GM21723 (cell line): ENCODE measurements at regions not wholly inside any gene's neighbourhood (a gene's known extent, or its start where the extent isn't known, plus 50 kb on each side); places are given as distances from the start of the nearest gene placed in this dataset.

Experiments
- ATAC-seq: cut with Tn5 transposase; IDR thresholded peaks from one replicate; pipeline ENCODE4 v1.9.1; 2021; ENCODE audit warnings: mild to moderate bottlenecking, moderate library complexity; ENCODE audit not compliant: unreplicated experiment

DNA sequence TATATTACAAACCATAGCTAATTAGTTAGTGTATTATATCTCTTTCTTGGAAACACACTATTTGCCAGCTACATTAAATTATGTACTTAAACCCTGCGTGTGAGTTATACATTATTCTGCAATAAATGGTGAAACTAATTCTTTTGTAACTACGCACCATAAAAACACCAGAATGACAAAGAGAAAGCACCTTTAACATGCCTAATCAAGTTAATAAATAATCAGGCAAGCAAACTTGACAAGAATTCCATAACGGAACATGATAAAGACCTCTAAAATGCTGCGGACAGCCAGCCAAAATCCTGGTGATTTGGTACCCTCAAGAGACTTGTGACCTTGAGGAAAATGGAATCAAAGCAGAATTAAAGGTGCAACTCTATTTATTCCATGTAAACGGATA, 375.3 kb upstream of the KITLG start:
- no peak for ATAC-seq

DNA sequence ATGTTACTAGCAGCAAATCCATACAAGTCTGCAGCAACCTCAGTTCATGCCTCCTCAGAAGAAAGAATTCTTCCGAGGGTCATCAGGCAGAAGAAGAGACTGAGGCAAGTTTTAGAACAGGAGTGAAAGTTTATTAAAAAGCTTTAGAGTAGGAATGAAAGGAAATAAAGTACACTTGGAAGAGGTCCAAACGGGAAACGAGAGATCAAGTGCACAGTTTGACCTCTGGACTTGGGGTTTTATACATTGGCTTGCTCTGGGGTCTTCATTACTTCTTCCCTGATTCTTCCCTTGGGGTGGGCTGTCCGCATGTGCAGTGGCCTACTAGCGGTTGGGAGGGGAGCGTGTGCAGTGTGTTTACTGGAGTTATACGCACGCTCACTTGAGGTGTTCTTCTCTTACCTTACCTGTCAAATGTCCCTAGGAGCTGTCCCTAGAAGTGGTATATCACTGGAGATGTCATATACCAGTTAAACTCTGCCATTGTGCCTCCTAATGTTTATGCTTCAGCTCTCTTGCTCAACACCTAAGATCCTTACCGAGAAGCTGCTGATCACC, 372.8 kb upstream of the KITLG start:
- no peak for ATAC-seq

DNA sequence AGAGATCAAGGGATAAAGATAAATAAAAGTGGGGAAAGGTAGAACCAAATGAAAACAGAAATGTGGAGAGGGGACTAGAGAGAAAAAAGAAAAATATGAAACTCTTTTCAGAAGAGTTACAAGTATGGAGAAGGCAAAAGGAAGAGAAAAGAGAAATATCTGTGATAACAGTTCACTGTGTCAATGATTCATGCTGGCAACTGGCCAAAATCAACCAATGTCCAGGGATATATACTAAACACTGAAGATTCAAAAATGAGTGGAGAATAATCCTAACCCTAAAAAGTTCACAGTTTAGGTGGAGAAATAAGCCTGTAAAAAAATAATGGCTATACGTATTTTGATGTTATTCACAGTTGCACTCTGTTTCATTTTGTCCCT, 372.3 kb upstream of the KITLG start:
- ATAC-seq: no peak

DNA sequence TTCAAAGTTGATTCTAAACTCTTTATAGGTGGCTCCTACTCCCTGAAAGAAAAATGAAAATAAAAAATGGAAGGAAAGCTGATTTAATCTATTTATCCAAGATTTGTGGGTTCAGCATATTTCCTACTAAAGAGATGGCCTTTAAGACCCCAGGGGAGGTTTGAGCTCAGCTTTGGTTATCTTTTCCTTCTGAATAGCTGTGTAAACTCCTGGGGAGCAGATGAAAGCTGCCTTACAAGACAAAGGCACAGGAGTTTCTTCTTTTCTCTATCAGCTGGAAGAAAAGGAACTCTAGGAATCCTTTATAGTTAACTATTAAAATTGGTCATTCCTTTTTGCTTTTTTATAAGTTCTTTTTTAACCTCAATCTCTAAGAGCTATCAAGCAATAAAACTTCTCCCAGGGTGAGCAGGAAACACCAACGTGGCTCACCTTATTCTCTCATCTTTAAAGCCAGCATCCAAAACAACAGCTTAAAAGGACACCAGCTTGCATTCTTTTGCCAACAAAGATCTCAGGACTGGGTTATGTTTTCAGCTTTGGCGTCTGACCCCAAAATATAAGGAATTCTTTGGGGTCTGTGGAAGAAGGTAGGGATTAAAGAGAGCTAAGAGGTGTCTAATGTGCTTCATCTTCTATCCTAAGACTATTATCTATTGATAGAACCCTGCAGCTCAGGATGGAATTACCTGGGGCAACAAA, 371.7 kb upstream of the KITLG start:
- no peak for ATAC-seq

DNA sequence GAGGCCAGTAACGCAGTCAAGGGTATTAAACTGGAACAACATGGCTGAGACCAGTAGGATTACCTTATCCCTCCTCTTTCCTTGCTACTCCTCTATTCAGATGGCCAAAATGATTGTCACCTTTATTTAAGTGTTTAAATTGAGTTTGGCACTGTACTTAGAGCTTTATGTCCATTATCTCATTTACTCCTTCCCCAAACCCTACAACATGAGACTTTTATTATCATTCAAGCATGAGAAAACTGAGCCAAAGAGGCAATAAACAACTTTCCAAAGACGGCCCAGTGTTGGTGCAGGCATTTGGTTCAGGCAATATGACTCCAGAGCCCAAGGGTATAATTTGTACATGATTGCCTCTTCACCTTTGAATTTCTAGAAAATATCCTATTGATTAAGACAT, 370.9 kb upstream of the KITLG start:
- ATAC-seq: no peak

DNA sequence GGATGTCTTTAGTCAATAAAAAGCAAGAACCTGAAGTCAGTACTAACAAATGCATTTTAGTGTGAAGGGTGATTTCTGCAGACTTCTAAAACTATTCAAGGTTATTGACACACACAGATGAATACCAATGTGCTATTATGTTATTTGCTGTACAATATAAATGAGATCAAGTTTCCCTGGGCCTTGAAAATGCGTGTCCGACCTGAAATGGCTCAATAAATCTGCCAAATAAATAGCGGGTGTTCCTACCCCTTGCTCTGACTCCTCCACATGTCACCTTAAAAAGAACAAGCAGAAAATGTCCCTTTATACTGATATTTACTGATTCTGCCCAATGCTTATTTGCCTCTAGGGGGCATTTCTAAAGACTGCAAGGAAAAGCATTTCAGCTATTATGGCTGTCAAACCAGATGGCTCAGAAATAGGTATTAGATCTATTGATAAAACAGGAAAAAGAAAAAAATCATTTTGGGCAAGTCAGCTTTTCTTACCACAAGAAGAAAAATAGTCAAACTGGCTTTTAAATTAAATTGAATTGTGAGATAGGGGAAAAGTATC, 367.3 kb upstream of the KITLG start:
- no peak for ATAC-seq

DNA sequence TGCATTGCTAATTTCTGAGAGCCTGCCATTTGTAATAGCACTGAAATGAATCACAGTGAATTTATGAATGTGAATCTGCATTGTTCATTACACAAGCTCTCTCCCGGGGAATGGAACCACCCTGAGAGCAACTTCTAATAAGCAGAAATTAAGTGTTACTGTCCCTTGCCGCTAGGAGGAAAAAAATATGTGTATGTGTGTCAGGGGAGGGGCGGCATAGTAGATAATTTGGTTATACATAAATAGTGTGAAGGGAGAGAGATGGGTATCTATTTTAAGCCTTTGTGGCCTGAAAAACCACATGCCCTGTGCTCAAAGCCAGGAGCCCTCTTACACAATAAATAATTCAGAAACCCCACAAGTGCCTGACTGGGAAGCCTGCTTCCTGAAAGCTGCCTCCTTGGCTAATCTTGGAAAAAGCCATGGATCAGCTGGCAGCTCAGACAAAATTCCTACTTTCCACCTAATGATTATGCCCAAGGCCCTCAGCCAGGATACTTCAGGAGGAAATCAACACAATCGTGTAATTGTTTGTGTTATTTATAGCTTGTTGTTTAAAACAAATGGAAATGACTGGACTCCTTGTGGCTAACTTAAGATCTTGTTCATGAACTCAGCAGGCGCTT, 366.2 kb upstream of the KITLG start:
- ATAC-seq: no peak

DNA sequence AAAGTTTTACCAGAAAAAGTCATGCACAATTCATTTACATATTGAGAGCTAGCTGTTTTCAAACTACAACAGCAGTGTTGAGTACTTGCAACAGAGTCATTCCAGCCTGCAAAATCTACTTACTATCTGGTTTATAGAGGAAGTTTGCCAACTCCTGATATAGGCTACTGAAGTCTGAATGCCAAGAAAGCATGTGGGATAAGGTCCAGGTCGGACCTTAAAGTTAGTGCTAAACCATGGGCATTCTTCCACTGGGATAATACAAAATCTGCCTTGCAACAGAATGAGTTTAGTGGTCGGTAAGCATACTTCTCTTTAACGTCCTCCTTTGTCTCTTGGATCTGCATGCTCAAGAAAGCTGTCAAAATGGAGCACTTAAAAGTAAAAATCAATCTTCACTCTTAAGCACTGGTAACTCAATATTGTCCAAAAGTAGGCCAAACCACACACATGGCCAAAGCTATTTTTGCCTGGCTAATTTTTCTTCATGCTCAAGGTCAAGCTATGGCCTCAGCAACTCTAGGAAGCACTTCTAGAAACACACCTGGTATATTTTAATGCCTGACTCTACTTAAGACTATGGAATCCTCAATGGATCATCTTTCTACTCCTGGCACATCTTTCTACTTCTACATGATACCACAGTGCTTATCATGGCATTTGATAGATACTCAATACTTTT, 364.9 kb upstream of the KITLG start:
- no peak for ATAC-seq

DNA sequence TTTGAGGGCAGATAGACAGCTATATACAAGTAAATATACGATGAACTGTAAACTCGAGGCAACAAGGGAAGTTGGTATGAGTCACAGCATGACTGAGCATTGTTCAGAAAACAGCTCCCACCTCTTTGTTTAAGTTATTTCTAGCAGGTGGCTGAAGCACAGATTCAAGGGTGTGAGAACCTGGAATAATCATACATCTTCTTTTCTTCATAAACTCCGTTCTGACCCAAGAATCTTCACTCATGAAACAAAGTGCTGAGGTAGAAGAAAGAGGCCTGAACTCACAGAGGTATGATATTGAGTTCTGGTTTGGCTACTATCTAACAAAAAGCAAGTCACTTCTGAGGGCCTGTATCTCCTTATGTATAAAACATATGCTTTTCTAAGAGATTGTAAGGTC, 364.1 kb upstream of the KITLG start:
- ATAC-seq: no peak

DNA sequence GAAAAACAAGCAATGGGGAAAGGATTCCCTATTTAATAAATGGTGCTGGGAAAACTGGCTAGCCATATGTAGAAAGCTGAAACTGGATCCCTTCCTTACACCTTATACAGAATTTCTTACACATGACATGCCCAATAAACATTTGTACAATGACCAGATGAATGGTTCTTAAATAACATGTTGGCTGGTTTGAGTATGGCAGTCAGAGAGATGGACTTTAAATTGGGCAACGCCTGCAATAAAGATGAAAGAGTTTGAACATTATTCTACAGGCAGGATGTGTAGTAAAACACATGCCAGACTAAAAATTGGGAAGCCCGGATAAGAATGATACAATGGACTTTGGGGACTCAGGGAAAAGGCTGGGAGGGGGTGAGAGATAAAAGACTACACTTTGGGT, 360.6 kb upstream of the KITLG start:
- ATAC-seq: no peak

DNA sequence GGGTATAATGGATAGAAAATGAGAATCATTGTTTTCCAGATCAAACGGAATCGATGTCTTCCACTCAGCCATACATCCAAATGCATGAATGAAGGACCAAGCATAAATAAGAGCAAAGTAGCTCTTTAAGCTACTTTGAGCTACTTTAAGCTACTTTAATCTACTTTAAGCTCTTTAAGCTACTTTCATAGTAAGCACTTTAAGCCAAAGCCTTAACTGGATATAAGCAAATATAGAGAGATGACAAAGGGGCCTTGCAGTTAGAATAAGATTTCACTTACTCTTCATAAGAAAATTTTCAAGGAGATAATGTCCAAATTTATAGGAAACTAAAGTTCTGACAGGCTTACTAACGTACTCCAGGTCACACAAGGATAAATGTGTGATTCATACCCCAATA, 355.6 kb upstream of the KITLG start:
- ATAC-seq: no peak

DNA sequence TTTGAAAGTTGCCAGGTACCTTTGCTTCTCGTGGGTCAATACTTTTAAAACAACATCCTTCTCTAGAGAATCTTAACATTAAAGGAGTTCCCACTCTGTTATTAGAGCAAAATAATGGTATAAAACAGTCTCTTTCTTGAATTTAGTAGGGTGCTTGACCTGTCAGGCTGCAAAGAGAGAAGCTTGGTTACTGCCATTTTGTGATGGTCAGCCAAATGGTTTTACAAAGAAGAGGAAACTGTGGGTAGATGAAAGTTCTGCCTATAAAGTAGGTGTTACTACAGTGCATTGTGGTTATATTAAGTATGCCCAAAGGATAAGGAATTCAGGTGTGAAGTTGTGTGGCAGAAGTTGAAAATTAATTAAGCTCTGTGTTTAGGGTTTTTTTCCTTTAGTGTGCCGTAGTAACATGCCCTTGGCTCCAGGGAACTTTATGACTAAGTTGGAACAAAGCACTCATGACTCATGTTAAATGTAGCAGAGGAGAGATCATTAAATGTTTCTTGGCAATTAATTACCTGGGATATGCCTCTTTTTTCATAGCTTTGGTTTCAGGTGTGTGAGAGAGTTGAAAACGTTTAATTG, 354.0 kb upstream of the KITLG start:
- ATAC-seq: no peak

DNA sequence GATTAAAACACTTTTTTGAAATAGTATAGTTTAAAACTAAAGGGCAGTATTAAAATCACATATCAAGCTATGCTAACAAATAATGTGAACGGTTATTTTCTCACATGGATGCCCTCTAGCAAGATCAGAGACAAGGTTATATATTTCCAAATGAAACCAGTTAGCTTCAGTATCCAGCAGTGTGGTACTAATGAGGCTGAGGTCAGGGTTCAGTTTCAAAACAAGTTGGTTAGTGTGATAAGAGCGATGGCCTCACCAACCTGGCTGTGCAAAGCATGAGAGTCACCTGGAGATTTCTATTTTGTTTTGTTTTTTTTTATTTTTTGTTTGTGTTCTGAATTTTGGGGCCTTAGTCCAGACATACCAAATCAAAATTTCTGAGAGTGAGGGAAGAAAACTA, 352.2 kb upstream of the KITLG start:
- no peak for ATAC-seq

DNA sequence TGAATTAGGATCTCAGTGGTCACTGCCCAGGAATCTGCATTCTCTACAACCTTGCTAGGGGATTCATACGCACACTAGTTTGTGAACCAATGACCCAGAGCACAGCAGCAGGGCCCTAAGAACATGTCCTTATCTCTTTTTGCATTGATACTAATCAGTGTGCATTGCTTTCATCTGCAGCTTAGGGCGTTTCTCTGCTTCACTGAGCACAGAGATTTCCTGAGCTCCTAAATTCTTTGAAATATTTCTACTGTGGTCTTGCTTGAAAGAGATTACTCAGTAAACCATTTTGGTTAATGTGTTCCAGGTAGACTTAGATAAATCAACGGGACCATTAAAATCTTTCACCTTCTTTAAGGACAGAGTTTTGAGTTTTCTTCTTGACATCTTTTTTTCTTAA, 351.3 kb upstream of the KITLG start:
- no peak for ATAC-seq

DNA sequence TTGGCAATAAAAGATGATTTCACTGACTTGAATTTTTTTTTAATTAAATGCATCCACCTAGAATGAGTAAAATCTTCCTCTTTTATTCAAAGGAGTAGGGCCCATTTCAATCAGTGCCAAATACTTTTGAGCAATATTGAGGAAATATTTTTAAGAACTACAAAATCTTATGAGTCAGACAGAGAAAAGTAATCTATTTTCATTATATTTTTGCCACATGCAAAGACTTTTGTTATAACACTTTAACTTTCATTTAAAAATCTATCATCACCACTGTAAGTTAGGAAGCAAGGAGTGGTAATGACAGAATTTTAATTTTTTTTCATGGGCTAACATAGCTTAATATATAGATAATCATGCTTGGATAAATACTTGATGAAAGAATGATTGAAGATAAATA, 345.2 kb upstream of the KITLG start:
- ATAC-seq: no peak

DNA sequence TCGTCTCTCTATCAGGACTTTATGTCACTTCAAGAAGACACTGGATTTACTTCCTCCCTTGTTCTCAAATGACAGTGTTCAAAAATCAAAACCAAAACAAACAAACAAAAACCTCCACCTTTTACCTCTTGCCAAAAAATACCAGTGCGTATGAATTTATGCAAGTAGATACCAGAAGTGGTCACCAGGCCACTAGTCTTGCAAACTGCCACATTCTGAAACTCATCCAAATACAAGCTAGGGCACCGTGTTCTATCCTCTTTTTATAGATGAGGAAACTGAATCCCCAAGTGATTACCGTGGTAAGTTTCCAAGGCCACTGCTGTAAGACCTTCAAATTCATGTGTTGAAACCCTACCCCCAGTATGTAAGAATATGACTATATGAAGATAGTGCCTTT, 343.9 kb upstream of the KITLG start:
- no peak for ATAC-seq

DNA sequence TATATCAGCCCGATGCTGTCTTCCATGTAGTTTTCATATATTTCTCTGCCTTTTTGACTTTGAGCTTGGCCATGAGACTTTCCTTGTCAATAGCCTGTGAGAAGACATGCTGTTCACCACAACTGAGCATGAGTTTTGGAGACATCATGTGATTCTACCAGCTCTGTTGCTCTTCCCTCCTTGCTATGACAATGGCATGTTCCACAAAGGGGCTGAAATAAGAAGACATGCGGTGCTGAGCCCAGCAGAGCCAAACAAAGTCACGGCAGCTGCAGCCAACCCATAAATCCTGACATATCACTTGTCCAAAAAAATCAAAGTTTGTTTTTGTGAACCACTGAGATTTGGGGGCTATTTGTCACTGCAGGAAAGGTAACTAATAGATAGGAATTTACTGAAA, 343.4 kb upstream of the KITLG start:
- ATAC-seq: no peak

DNA sequence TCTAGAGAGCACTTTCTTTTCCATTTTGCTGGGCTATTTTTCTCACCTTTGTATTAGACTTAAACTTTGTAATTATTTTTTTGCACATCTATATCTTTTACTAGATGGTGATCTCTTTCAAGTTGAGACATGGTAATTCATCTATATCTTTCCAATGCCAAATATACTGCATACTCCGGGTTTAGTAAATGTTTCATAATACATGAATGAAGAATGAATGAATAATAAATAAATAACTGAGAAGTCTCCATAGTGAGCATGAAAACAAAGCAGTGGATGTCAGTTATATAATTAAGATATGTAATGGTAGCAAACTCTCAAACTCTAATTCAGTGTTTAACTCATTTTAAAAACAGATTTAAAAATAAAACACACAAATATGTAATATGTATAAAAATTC, 342.5 kb upstream of the KITLG start:
- no peak for ATAC-seq

DNA sequence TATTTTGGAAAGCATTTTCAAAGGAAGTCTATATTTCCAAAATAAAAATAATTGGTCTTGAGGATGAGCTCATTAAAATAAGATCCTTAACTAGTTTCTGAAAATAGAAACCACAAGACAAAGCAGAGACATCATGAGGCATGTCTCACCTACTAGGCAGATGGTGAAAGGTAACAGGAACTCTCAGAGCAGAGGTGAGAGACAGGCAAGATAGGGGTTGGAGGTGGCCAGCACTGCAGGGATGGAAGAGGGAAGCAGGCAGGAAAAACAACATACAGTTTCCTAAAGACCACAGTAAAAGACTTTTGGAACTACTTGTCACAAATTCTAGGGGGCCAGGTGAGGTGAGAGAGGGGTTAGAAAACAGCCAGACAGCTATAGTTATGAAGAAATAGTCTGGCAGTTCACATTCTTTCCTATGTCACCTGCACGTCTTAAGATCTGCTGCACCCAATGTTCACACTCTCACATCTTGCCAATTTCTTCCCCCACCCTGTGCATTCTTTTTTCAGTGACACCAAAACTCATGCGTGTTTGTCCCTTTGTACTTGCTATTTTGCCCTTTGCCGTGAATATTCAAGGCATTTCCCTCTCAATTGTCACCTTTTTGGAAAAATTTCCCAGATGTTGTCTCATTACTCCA, 341.7 kb upstream of the KITLG start:
- ATAC-seq: no peak

DNA sequence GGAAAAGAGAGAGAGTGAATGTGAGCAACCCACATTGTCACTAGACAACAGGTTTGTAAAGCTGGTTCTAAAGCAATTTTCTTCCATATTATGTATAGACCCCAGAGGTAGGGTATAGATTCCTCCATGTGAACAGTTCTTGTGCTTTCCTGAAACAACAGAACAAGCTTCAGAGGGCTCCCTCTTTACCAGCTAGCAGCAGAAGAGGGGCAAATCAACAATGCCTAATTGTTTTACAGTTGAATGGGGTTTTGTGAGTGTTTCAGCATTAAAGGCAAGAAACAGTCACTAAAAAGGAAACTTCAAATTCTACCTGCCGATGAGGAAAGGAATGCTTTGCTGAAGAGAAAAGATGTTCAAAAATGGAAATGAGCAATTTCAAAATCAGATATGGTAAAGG, 341.2 kb upstream of the KITLG start:
- no peak for ATAC-seq

DNA sequence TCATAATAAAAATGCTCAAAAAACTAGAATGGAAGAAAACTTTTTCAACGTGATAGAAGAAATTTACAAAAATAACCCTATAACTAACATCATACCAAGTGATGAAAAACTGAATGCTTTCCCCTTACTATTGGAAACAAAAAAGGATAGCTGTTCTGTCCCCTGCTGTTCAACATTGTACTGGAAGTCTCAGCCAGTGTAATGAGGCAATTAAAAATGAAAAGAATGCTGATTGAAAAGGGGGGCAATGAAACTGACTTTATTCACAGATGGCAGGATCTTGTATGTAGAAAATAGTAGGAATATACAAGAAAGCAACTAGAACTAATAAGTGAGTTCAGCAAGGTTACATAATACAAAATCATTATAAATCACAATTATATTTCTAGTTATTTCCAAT, 337.9 kb upstream of the KITLG start:
- no peak for ATAC-seq
